K562 (cell line): ENCODE measurements at regions not wholly inside any gene's neighbourhood (a gene's known extent, or its start where the extent isn't known, plus 50 kb on each side); places are given as distances from the start of the nearest gene placed in this dataset.

Source experiments
- FOXP4 ChIP-seq: sonication (generic); formaldehyde crosslinking; IDR thresholded peaks from 2 replicates; pipeline ENCODE4 v1.8.0; 2022; ENCODE audit warnings: mild to moderate bottlenecking, missing genetic modification reagents, borderline replicate concordance
- GTF2E2 ChIP-seq: fragments of 200-800 bp; sonication (Bioruptor generic); IDR thresholded peaks from 2 replicates; pipeline ENCODE4 v1.6.1; 2016; ENCODE audit warnings: missing genetic modification characterization, missing compliant biosample characterization
- HDAC6 ChIP-seq: IDR thresholded peaks from 2 replicates; pipeline ENCODE4 v1.6.1; 2012; ENCODE audit warnings: low read depth, mild to moderate bottlenecking, control low read depth, inconsistent platforms, low read length, moderate library complexity
- MTA3 ChIP-seq: fragments of 450-650 bp; formaldehyde crosslinking; IDR thresholded peaks from 2 replicates; pipeline ENCODE4 v1.6.1; 2017; ENCODE audit warnings: mild to moderate bottlenecking, borderline replicate concordance
- NR2C2 ChIP-seq, 2 experiments: fragments of 200-800 bp in 1 of 2; sonication (Bioruptor generic) in 1 of 2; sonication (generic) in 1 of 2; formaldehyde crosslinking in 1 of 2; IDR thresholded peaks; 2 replicates each; pipeline versions ENCODE4 v1.6.1 to v1.8.0; 2016 to 2022; ENCODE audit warnings: mild to moderate bottlenecking in 1 of 2, missing compliant biosample characterization in 1 of 2, missing genetic modification characterization in 1 of 2, missing genetic modification reagents in 1 of 2
- ZBTB40 ChIP-seq, 2 experiments: fragments of 450-650 bp in 1 of 2; sonication (generic) in 1 of 2; formaldehyde crosslinking in 1 of 2; IDR thresholded peaks; 2 replicates each; pipeline versions ENCODE4 v1.7.1 to v1.9.0; 2016 to 2022; ENCODE audit warnings: inconsistent platforms in 1 of 2, mild to moderate bottlenecking in 1 of 2, missing genetic modification reagents in 1 of 2
- ZC3H4 ChIP-seq: sonication (generic); formaldehyde crosslinking; IDR thresholded peaks from 2 replicates; pipeline ENCODE4 v1.9.0; 2021; ENCODE audit warnings: missing genetic modification reagents, borderline replicate concordance
- ZNF431 ChIP-seq: sonication (generic); formaldehyde crosslinking; IDR thresholded peaks from 2 replicates; pipeline ENCODE4 v1.8.0; 2022; ENCODE audit warnings: mild to moderate bottlenecking, missing genetic modification reagents
- ZNF592 ChIP-seq: fragments of 450-650 bp; IDR thresholded peaks from 2 replicates; pipeline ENCODE4 v1.6.1; 2017; ENCODE audit warnings: antibody characterized with exemption, mild to moderate bottlenecking

- TF ChIP-seq ZBTB40 (IDR thresholded peaks at IDR 0.05) (no peak; the same call in 1 of the 2 replicates), ZBTB40 (CRISPR knock-in tag; IDR thresholded peaks at IDR 0.05) (no peak), ZNF431 (no peak), NR2C2 (CRISPR knock-in tag; IDR thresholded peaks at IDR 0.05) (no peak), NR2C2 (tag; IDR thresholded peaks at IDR 0.05) (peak; percentile 11; the same call in 1 of the 2 replicates), ZNF592 (peak; percentile 84), MTA3 (peak; percentile 89), GTF2E2 (peak; percentile 63; the same call in 1 of the 2 replicates), FOXP4 (CRISPR knock-in tag) (no peak), ZC3H4 (CRISPR knock-in tag) (no peak), HDAC6 (no peak)
Measured at GRCh38 chr6:37103169-37104039, 66.5 kb upstream of the PIM1 start (continued).
